Body of pancreas (tissue), 4 donors: ENCODE measurements at regions not wholly inside any gene's neighbourhood (a gene's known extent, or its start where the extent isn't known, plus 50 kb on each side); places are given as distances from the start of the nearest gene placed in this dataset.

ENCODE experiments used
- POLR2A ChIP-seq, 3 donors: fragments of 450-650 bp; IDR thresholded peaks; one replicate each; pipeline ENCODE4 v1.6.1; 2016; ENCODE audit warnings: antibody characterized with exemption in 3 of 3, mild to moderate bottlenecking in 2 of 3
- TF ChIP-seq, protein P1 (sequence below), 7 experiments: fragments of 450-650 bp in 4 of 7; fragments of 200-600 bp in 3 of 7; sonication (generic) in 3 of 7; IDR thresholded peaks; one replicate each; pipeline ENCODE4 v1.5.1; 2016 to 2019; ENCODE audit warnings: antibody characterized with exemption in 7 of 7

DNA sequence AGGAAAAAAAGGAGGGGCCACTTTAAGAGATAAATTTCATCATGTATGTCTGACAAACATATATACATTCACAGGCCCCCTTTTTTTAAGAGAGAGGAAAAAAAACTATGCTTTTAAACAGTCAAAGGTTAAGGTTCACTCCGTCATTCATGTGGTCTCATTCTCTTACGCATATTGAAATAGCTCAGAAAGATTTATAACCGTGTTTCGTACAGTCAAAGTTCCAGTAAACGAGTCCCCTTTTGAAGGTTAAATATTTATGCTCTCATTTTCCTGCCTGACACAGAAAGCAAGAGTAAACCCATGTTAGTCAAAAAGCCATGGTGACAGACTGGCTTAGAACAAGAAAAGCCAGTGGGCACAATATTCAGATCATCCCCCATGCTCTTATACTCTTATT is 248.0 kb upstream of the ARRDC4 start:
- TF ChIP-seq, protein P1, sequence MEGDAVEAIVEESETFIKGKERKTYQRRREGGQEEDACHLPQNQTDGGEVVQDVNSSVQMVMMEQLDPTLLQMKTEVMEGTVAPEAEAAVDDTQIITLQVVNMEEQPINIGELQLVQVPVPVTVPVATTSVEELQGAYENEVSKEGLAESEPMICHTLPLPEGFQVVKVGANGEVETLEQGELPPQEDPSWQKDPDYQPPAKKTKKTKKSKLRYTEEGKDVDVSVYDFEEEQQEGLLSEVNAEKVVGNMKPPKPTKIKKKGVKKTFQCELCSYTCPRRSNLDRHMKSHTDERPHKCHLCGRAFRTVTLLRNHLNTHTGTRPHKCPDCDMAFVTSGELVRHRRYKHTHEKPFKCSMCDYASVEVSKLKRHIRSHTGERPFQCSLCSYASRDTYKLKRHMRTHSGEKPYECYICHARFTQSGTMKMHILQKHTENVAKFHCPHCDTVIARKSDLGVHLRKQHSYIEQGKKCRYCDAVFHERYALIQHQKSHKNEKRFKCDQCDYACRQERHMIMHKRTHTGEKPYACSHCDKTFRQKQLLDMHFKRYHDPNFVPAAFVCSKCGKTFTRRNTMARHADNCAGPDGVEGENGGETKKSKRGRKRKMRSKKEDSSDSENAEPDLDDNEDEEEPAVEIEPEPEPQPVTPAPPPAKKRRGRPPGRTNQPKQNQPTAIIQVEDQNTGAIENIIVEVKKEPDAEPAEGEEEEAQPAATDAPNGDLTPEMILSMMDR (IDR thresholded peaks at IDR 0.05): no peak
- no peak for TF ChIP-seq POLR2A (IDR thresholded peaks at IDR 0.05)
